GM12872 (cell line): ENCODE measurements at regions not wholly inside any gene's neighbourhood (a gene's known extent, or its start where the extent isn't known, plus 50 kb on each side); places are given as distances from the start of the nearest gene placed in this dataset.

Experiments
- TF ChIP-seq, protein P1 (sequence below): IDR thresholded peaks from 3 replicates; pipeline ENCODE4 v1.5.1; 2011; ENCODE audit warnings: low read depth, mild to moderate bottlenecking, low read length, moderate library complexity; ENCODE audit not compliant: insufficient read depth

DNA sequence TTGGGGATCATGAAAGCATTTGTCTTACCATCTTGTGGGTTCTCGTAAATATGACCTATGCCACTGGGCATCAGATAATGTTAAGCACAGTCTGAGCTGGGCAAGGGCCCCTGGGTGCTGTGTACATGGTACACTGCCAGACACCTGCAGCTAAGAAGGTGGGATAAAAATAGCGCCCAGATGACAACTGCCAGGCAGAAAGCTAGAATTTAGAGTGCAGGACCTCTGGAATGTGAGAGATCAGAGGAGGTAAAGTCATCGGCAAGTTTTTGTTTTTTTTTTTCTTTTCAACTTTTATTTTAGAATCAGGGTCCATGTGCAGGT, 53.8 kb upstream of the CYRIA start:
- TF ChIP-seq, protein P1, sequence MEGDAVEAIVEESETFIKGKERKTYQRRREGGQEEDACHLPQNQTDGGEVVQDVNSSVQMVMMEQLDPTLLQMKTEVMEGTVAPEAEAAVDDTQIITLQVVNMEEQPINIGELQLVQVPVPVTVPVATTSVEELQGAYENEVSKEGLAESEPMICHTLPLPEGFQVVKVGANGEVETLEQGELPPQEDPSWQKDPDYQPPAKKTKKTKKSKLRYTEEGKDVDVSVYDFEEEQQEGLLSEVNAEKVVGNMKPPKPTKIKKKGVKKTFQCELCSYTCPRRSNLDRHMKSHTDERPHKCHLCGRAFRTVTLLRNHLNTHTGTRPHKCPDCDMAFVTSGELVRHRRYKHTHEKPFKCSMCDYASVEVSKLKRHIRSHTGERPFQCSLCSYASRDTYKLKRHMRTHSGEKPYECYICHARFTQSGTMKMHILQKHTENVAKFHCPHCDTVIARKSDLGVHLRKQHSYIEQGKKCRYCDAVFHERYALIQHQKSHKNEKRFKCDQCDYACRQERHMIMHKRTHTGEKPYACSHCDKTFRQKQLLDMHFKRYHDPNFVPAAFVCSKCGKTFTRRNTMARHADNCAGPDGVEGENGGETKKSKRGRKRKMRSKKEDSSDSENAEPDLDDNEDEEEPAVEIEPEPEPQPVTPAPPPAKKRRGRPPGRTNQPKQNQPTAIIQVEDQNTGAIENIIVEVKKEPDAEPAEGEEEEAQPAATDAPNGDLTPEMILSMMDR: no peak

DNA sequence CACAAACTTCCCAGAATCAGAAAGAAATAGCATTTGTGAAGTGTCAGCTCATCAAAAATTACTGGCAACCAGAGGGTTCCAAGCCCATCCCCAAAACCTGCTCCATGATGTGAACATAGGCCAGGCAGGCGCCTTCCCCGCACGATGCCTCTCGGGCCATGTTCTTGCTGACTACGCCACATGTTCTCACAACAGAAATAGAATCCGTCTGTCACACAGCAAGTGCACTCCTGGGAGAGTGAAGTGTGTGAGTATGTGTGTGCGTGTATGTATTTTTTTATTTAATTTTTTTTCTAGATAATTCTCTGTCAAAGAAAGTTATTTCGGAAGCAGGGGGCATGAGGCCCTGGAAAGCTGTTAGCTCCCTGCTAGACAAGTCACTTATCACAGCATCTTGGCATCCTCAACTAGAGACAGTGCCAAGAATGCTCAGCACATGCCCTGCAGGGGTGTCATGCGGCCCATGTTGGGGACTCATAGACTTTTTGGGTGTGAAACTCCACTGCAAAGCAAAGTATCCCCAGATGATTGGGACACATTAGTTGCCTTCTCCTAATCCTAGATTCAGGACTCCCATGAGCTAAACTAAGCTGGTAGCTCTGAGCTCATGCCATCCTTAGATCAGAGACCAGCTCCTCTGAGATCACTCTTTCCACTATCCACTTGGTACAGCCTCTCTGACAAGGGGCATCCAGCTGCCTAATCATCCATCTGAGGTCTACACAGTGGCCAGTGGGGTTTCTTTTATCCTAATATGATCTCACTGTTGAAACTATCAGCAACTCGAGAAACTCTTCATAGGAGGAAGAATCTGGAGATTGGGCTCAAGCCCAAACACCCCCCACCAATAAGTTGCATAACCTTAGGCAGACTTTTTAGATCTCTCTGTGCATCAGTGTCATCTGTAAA, 53.2 kb upstream of the CYRIA start:
- TF ChIP-seq, protein P1: no peak

DNA sequence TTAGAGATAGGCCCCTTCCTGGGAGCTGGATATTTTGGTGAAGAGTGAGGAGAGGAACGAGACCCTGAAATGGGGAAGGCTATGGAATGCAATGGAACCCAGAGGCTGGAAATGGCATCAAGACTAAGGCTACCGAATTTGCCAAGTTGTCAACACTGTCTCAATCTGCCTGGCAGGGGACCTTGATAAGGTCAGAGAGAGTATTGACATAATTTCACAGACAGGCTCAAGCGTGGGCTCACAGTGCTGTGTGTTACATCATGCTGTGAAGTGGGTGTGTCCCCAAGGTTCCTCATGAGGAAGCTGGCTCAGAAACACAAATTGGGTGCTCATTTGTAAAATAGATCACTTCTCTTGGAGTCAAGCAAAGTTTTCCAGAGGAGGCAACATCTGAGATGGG, 51.8 kb upstream of the CYRIA start:
- TF ChIP-seq, protein P1: no peak

DNA sequence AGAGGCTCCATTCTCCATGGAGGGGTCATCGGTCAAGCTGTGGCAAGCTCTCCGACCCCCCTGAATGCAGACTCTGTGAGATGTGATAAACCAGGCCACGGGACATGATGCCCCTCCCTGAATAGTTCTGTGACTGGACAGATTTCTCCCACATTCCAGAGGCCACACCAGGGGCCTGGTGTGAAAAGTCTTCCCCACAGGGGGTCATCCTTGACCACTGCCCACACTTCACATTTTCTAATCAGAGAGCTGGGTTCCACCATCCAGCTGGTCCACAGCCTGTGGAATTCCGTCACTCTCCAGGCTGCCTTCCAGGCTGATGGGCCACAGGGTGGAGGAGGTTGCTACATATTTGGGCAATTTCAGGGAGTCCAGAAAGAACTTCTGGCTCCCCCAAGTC, 51.3 kb upstream of the CYRIA start:
- TF ChIP-seq, protein P1: no peak

DNA sequence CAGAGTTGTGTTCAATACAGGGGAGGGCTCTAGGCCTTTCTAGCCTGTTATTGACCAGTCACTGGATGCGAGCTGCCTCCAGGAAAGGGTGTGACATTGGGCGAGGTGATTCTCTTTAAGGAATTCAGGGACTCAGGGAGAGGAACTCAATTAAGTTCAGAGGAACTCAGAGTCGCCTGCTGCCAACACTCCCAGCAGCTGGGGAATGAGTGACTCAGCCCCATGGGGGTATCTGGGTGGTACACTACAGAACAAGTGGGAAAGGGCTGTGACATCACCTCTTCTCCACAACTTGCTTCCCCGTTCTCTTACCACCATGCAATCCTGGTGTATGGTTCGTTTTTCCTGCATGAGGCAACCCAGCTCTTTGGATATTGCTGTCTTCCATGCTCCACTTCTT, 50.4 kb upstream of the CYRIA start:
- TF ChIP-seq, protein P1: no peak
